SHP77 (cell line): ENCODE measurements at regions not wholly inside any gene's neighbourhood (a gene's known extent, or its start where the extent isn't known, plus 50 kb on each side); places are given as distances from the start of the nearest gene placed in this dataset.

Experiments used
- DNase-seq, 2 experiments: peaks; one replicate each; lab custom pipeline; 2025; lab: John Stamatoyannopoulos, UW

DNA sequence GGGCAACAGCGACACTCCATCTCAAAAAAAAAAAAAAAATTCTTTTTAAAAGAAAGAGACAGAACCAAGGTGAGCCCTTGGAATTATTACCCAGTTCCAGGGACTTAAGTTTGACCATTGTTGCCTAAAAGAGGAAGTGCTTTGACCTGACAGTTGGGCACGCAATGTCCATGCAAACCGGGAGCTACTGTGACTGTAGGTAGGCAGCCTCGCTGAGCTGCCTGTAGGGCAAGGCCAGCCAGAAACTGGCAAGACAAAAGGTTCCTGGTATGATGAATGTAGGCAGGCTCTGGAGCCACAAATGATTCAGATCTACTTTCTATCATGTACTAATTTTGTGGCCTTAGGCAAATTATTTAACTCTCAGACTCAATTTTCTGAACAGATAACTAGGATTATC is 334.8 kb upstream of the ZNF462 start:
- no peak for DNase-seq

DNA sequence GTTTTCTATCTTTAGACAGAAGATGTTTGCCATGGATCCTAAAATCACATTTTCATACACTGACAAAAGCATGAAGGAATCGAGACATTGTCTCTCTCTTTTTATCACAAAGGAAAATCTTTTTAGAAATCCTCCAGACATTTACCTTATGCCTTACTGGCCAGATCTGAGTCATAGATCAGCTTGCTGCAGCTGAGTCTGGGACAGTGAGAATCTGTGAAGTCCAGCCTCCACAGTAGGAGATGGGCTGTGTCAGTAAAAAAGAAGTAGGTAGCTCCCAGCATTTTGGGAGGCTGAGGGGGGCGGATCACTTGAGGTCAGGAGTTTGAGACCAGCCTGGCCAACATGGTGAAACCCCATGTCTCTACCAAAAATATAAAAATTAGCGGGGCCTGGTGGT is 333.4 kb upstream of the ZNF462 start:
- no peak for DNase-seq

DNA sequence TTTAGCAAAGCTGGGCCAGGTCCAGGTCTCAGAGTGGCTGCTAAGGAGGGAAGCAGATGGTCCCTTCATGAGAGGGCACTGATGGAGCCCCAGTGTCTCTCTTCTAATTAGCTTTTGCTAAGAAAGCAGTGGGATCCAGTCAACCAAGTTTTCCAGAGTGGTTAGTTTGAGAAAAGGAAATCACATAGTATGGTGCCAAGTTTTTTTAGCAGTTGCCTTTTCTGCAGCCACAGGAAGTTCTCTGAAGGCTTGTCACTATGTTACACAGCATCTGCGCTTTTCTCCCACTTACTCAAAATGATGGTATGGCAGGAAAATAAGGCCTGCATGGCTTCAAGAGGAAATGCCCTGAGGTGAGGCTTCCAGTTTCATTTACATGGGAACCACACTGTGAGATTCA is 331.5 kb upstream of the ZNF462 start:
- no peak for DNase-seq

DNA sequence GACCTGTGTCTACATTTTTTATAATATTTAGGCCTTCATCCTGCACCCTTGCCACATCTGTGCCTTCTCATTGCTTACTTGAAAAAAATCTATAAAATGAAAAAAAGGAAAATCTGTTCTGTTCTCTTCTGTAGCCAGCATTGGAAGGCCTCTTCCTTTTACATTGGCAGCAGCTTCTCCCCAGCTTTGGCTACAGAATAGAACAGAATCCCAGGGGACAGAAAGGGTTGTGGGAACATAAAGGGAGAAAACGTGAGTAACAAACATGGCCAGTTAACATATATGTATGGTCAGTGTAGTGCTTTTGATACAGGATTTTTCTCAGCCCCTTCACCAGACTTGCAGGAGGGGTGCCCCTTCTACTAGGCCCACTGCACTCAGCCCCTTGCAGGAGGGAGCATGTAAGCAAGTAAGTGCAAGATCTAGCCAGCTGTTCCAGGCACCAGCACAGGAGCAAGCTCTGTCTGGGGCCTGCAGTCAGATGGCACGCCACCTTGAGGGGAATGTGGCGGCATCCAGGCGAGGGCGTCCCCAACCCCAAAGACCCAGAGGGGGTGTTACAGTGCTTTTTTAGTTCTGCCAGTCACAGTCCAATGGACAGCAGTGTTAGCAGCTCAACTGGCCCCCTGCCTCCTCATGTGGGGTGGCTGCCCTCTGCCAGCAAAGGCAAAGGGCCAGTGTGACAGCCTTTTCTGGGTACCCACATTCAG is 330.5 kb upstream of the ZNF462 start:
- no peak for DNase-seq

DNA sequence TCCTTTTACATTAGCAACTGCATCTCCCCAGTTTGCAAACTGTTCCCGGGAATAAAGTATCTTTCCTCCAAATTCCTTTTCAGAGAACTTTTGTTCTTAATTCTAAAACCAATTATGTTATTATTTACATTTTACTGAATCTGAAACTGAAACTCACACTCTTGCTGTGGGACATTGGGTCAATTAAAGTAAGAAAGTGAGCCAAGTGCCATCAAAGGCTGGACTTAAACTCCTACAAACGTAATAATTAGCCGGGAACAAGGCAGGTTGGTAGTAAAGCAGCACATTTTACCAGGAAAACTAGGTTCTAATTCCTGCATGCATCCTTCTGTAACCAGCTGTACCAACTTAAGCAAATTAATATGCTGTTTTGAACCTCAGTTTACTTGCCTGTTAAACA is 328.2 kb upstream of the ZNF462 start:
- DNase-seq = no peak

DNA sequence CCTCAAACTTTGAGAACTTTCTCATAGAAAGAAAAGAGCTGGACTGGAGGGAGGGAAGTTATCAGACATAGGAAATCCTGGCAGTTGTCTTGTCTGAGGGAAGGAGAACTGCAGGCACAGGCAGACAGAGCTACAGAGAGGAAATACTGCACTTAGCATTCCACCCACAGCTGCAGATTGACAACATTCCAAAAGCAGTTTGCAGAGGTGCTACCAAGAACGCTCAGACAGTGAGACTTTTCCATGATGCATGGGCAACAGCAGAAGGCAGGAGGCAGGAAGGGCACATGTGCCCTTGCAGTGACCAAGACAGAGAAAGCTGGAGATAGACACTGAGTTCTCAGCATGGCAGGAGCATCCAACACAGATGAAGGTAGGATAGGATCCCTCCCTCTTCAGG is 327.5 kb upstream of the ZNF462 start:
- DNase-seq = no peak

DNA sequence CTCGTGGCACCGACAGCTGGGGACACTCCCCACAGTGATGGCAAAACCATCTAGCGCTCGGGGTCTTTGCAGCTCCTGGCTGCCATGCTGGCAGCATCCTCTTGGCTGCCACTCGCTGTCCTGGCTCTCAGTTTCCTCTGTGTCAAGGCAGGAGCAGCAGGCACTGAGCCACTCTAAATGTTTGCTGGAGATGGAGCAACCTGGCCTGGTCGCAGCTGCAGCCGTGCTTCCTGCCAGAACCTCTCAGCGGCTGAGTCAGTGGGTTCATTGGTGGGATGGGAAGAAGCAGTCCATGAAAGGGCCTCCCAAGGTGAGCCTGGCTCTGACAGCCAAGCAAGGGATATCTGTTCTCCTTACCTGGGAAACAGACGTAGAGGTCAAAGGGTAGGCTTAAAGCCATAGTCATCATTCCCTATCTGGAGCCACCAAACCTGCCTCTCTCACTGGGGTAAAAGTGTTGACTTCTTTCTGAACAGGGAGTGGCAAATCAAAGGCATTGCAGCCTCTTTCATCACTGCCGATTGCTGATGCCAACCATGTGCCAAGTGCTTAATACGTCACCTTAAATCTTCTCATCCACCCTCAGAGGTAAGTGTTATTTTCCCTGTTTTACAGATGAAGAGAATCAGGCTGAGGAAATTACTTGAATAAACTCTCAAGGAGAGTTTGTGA is 304.8 kb upstream of the ZNF462 start:
- DNase-seq = no peak

DNA sequence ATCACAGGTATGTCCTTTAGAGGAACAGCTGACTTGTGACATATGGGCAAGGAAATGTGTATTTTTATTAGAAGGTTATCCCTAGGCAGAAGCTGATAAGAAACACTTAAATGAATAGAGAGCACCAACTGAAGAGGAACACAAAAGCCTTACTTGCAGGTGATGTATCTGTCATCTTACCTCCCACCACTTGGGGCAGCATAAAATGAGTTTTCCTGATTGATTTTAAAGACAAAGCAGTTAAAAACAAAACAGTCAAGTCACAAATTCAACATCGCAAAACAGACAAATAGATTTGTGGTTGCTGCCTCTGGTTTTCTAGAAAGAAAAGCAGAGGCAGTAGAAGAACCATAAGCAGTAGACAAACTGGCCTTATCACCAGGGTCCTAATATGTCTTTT is 302.4 kb upstream of the ZNF462 start:
- no peak for DNase-seq

DNA sequence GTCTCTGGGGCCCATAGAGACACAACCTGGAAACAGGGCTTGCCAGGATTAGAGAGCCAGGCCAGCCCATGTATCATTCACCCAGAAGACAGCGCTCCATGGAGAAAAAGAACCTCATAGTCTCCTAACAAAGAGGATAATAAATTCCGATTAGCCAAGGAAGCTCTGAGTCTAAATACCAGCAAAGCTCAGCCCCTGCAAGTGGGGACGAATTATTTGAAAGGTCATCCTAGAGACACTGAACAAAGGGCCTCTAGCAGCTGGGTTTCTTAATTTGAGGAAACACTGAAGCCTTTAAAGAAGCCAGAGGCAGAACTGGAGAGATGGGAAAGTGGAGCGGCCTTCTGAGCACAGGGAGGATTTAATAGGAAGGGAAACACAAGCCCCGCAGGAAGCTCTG is 287.1 kb upstream of the ZNF462 start:
- no peak for DNase-seq

DNA sequence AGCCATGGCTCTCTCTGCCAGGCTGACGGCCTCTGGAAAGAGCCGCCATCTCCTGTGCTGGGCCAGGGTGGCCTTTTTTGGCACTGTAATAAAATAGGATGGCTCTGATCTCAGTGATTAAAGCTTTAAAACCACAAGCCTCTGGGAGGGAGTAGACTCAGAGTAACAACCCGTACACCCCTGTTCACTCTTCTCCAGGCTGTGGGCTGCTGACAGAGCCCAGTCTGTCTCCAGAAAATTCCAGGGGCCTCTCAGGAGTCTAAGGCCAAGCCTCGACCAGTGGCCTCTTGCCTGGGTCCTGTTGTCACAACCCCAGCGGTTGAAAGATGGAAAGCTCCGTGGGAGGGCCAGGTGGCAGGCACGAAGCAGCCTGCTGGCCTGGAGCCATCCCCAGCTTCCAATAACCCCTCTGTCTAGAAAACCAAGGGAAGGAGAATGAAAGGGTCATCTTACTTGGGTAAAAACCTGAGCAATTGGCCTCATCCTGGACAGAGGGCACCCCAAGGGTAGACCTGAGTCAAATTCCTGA is 286.7 kb upstream of the ZNF462 start:
- no peak for DNase-seq

DNA sequence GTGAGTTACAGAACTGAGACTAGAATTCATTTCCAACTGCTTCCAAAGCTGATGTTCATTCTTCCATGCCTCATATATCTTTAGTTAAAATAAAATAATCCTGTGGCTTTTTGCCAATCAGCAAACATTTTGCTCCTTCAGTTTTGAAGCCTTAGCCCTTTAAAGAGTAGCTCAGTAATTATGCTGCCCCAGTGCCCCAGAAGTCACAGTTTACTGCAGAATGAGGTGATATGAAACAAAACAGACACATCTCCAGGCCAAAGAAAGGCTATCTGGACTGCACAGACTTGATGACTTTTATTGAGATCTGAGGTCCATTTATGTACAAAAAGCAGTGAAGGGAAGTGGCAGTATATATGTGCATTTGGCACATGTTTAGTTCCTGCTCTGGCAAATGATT is 285.8 kb upstream of the ZNF462 start:
- no peak for DNase-seq

DNA sequence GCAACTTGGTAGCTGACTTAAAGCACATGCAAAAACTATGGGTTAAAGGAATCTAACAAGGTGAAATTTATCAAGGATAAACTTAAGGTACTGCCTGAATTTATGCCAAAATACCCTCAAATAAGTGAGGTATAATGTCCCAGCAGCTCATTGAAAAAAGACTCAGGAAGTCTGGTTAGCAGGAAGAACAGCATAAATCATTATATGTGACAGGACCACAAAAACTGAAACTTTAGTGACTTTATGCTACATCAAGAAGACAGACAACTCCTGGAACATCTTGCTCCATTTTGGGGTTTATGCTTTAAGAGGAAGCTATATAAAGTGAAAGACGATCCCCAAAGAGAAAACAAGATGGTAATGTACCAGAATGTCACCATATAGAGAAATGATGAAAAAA is 282.4 kb upstream of the ZNF462 start:
- DNase-seq = no peak

DNA sequence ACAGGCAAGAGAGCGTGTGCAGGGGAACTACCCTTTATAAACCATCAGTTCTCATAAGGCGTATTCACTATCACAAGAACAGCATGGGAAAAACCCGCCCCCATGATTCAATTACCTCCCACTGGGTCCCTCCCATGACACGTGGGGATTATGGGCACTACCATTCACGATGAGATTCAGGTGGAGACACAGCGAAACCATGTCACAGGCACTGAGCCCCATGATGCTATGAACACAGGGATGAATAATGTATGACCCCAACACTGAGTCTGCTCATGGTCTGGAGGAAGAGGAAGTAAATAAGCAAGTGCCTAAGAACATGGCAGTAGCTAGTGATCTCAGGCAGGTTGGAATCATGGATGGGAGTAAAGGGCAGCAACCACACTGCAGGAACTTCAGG is 281.0 kb upstream of the ZNF462 start:
- DNase-seq = no peak

DNA sequence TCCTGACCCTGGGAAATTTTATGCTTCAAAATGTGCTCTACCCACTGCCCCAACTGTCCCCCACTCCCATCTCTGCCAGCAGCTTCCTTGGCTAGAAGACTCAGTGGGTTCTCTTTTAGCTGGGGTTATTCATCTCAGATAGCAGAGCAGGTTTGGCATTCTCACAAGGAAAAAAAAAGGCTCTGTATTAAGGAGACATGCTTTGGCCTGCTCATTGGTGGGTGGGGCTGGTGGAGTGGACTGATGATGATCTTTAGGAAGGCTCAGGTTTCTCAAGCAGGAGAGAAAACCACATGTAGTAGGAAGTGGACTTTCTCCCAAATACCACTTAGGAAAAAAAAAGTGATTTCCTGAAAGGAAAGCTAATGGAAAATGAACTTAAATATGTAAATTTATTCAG is 279.2 kb upstream of the ZNF462 start:
- no peak for DNase-seq

DNA sequence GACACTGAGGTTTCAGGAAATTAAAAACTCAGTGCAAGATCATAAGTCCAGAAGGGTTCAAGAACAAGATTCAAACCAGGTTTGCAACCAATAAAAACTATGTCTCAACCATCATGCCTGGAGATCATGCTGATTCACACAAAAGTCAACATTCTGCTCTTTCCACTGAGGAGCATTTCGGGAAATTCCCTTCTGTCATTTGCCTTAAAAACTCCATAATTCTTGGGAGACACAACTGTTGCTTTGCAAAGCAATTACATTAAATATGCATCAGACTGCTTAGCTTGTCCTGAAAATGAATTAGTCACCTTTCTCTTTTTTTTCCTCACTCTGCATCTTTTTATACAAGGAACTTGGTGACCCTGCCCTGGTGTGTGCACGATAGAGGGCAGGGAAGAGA is 275.9 kb upstream of the ZNF462 start:
- no peak for DNase-seq

DNA sequence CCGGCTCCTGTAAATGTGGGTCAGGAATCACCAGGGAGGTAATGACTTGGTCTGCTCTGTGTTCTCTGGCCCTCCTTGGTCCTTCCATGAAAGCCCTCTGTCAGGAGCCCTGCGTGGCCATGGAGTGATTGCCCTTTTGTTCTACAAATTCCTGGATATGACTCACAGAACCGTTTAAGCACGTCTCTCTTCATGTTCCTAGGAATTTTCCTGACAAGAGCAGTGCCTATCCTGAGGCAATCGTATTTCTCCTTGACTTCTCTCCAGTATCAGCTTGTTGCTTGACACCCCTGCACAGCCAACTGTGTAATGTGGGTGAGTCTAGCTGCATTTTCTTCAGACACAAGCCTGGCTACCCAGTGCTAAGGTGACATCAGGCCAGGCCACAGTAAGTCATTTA is 274.3 kb upstream of the ZNF462 start:
- DNase-seq = no peak

DNA sequence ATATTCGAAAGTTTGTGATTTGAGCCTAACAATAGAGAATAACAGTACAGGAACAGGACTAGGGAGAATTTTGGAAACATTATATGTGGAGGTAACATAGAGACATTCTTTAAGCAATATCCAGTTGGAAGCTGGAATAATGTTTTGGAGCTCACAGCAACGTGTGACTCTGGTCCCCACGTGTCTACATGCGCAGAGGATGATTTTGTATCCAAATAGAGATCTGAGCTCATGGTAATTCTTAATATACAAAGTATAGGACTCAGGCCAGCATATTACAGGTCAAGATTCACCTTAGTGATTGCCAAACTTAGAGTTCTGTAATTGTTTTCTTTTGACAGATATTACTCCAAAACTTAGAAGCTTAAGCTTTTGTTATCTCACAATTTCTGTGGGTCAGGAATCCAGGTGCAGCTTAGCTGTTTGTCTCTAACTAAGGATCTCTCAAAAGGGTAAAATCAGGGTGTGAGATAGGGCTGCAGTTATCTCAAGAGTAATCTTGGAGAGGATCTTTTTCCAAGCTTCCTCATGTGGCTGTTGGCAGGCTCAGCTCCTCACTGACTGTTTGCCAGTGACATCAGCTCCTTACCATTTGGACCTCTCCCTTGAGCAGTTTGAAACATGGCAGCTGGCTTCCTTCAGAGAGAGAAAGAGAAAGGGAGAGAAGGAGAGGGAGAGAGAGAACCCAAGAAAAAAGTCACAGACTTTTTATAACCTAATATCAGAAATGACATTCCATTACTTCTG is 272.0 kb upstream of the ZNF462 start:
- DNase-seq = no peak

DNA sequence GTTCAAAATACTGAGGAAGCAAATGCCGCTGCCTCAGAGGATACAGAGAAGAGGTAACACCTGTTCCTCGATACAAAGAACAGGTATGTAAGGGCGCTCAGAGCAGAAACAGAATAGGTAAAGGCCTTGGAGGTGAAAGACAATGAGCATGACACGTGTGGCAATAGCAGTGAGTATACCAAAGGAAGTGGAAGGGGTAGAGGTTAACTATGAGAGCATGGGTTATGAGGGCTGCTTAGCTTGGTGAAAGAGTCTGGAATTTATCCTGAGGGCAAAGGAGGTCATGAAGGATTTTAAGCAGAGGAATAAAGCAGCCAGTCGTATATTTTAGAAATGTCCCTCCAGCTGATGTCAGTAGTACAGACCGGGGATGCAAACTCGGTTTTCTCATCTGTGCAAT is 269.8 kb upstream of the ZNF462 start:
- DNase-seq = no peak

DNA sequence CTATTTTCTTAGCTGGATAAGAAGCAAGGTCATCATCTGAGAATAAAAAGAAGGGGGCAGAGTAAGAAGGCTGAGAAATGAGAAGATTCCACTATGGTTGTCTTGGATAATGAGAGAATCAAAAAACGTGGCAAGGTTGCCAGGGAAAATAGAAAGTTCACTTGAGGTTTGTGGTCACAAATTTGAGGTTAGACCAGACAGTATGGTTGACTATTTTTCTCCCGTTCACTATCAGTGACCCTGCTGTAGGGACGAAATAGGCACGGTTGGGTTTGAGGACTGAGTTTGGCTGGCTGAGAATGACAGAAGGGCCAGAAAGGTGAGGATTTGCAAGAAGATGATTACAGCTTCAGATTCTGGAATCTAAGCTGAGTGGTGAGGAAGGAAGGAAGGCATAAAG is 266.0 kb upstream of the ZNF462 start:
- no peak for DNase-seq

DNA sequence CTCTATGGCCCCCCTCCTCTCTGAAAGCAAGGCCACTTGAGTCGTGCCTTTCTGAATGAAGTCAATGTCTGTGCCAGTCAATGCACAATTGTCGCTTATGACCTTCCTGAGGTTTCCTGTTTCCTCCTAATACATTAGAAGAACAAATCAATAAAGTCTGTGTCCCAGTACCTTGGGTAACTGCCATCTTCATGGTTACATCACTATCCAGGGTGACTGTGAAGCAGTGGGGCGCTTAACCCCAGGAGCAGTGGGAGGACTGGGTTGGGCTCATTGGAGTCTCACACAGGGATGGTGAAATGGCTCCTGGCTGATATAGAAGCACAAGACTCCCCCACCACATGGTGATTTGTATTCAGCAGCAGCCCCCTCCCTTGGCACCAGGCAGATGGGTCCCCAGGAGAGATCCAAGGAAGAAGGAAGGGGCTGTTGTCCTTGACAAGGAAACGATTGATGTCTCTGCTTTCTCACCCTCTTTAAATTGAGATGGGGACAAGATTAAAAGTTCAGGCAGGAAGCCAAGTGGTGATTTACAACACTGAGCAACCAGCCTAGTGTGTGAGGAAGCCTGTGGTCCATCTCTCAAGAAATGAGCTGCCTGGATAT is 261.9 kb upstream of the ZNF462 start:
- no peak for DNase-seq

DNA sequence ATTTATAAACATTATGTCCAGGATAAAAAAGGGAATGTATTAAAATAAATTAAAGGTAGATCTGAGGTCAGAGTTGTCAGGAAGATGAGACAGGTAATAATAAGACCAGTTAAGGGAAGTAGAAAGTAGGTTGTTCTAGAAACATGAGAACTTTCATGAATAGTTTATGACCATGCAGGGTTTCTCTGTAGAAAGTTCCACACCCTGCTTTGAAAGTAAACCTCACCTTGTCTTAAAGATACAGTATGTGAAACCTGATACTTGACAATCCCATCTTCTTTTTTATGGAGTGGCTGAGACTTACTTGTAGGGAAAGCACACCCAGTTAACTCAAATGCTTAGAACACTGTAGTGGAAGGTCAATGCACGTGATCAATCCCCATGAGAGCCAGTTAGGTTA is 260.6 kb upstream of the ZNF462 start:
- DNase-seq = no peak

DNA sequence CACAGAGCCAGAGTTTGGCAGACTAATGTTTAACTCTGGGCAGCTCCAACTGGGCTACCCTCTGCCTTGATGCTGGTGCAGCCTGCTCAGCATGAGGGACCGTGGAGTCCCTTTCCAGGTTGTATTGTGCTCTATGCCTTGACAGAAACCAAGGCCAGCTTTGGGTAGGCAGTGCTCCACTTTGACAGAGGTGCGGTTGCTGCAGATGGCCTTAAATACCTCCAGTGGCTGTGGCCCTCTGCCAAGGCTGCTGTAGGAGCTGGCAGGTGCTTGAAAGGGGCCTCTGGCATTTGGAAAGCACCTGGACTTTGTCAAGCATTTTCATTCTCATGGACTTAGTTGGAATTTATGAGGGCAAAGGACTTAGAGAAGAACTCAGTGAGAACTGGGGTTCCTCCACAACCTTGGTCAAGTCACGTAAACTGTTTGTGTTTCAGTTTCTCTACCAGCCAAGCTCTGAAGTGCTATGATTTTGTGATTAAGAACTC is 249.7 kb upstream of the ZNF462 start:
- DNase-seq = peak; percentile 57 to 74
